ENCODE measurements at regions not wholly inside any gene's neighbourhood (a gene's known extent, or its start where the extent isn't known, plus 50 kb on each side); places are given as distances from the start of the nearest gene placed in this dataset.

GRCh38 chr5:107776506-107776905 lies 105.8 kb upstream of the EFNA5 start:
- TF ChIP-seq CTCF (IDR thresholded peaks at IDR 0.05; ENCODE audit: control insufficient read depth, extremely low read depth, insufficient read depth), result no peak
- H3K4me3 ChIP-seq (ENCODE audit: low read depth, low read length), result no peak overlapping the region
- no peak for DNase-seq (ENCODE audit: low read depth)

GRCh38 chr5:107774316-107774715 lies 103.6 kb upstream of the EFNA5 start:
- no peak for TF ChIP-seq CTCF (IDR thresholded peaks at IDR 0.05; ENCODE audit: control insufficient read depth, extremely low read depth, insufficient read depth)
- no peak for DNase-seq (ENCODE audit: low read depth)

GRCh38 chr5:107773479-107773878 lies 102.7 kb upstream of the EFNA5 start:
- H3K4me3 ChIP-seq (ENCODE audit: low read depth, low read length), result no peak overlapping the region
- DNase-seq (ENCODE audit: low read depth), result no peak
- TF ChIP-seq CTCF (IDR thresholded peaks at IDR 0.05; ENCODE audit: control insufficient read depth, extremely low read depth, insufficient read depth), result no peak

More at GRCh38 chr5:107774316-107774715, 103.6 kb upstream of the EFNA5 start:
- no peak overlapping the region for H3K4me3 ChIP-seq (ENCODE audit: low read depth, low read length)

- TF ChIP-seq CTCF (IDR thresholded peaks at IDR 0.05; ENCODE audit: control insufficient read depth, extremely low read depth, insufficient read depth), result no peak
- DNase-seq (ENCODE audit: low read depth), result no peak
- H3K4me3 ChIP-seq (ENCODE audit: low read depth, low read length), result no peak overlapping the region
Observed at GRCh38 chr5:107772418-107773310, 101.9 kb upstream of the EFNA5 start.

GRCh38 chr5:107771926-107772325 lies 101.2 kb upstream of the EFNA5 start:
- TF ChIP-seq CTCF (IDR thresholded peaks at IDR 0.05; ENCODE audit: control insufficient read depth, extremely low read depth, insufficient read depth), result no peak

GRCh38 chr5:107770051-107770450 lies 99.3 kb upstream of the EFNA5 start:
- TF ChIP-seq CTCF (IDR thresholded peaks at IDR 0.05; ENCODE audit: control insufficient read depth, extremely low read depth, insufficient read depth), result no peak
- DNase-seq (ENCODE audit: low read depth), result no peak
- H3K4me3 ChIP-seq (ENCODE audit: low read depth, low read length), result no peak overlapping the region

More at GRCh38 chr5:107771926-107772325, 101.2 kb upstream of the EFNA5 start:
- H3K4me3 ChIP-seq (ENCODE audit: low read depth, low read length), result no peak overlapping the region
- DNase-seq (ENCODE audit: low read depth), result no peak
